HG03521 (cell line): ENCODE measurements at regions not wholly inside any gene's neighbourhood (a gene's known extent, or its start where the extent isn't known, plus 50 kb on each side); places are given as distances from the start of the nearest gene placed in this dataset.
"Not testable (repeated sequence)": the region's sequence is repeated elsewhere in the genome, so short reads cannot be mapped to it uniquely, and the experiment has no call there.

ENCODE experiments used
- ATAC-seq: cut with Tn5 transposase; IDR thresholded peaks from one replicate; pipeline ENCODE4 v1.9.1; 2021; ENCODE audit warnings: mild to moderate bottlenecking, moderate library complexity; ENCODE audit not compliant: unreplicated experiment

DNA sequence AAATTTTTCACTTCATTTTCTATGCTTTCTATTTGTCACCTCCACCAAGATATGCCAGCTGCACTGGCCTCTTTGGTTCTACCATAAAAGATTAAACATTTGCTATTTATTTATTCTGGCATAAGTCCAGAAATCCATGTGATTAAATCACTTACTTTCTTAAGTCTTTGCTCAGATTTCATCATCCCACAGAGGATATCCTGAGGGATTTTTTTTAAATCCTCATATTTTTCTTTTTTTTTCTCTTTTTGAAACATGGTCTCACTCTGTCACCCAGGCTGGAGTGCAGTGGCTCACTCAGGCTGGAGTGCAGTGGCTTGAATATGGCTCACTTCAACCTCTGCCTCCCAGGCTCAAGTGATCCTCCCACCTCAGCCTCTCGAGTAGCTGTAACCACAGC lies 645.4 kb upstream of the ATXN7L3B start:
- ATAC-seq = no peak

- no peak for ATAC-seq
Observed at GRCh38 chr12:73898645-73899044, 639.0 kb upstream of the ATXN7L3B start.

DNA sequence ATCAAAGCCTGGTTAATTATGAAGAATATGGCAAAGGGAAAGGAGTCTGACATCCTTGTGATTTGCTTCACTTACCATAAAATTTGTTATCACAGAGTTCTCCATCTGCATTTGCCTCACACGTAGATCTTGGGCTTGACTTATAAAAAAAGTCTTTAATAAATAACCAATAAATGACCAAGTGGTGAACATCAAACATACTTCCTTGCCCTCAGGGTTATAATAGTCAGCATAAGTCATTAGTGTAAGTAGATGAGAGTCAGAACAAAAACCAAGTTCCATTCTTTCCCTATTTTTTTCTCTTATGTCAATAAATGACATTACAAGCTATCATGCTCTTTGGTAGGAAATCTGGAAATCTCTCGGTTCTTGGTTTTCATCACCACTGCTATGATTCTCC lies 635.4 kb upstream of the ATXN7L3B start:
- no peak for ATAC-seq

GRCh38 chr12:73906757-73907156 lies 630.9 kb upstream of the ATXN7L3B start:
- ATAC-seq = no peak

DNA sequence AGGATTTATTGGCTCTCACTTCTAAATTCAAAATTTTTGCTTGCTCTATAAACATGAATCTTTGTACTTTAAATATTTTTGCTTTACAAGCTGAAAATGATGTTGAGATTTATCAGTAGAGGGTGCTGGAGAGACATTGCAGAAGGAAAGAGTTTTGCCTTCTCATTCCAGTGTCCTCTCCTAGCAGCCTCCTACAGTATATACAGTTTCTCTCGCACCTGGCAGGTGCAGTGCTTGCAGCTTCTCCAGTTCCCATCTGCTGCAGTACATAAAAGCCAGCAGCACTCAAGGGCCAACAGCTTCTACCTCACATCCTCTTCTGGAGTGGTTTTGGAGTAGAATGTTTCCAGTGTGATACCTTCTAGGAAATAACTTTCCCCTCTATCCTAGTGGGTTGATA lies 601.8 kb upstream of the ATXN7L3B start:
- no peak for ATAC-seq

- ATAC-seq = no peak
Observed at GRCh38 chr12:73947326-73948026, 590.2 kb upstream of the ATXN7L3B start.

GRCh38 chr12:73950507-73950906 lies 587.1 kb upstream of the ATXN7L3B start:
- ATAC-seq = no peak

GRCh38 chr12:73951956-73952703 lies 585.5 kb upstream of the ATXN7L3B start:
- no peak for ATAC-seq

DNA sequence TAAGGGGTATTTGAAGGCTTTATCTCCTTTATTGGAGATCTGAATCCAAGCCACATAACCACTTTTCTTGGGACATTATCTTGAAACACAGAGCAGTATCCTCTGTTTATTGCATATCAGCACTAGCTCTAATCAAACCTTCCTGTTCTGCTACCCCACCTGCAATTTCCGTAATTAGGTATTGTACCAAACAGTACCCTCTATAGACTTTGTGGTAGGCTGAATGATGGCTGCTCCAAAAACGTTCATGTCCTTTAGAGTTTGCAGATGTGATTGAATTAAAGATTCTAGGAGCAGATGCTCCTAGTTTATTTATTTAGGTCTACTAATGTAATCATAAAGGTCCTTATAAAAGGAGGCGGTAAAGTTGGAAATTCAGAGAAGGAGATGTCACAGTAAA lies 573.0 kb upstream of the ATXN7L3B start:
- ATAC-seq = no peak

DNA sequence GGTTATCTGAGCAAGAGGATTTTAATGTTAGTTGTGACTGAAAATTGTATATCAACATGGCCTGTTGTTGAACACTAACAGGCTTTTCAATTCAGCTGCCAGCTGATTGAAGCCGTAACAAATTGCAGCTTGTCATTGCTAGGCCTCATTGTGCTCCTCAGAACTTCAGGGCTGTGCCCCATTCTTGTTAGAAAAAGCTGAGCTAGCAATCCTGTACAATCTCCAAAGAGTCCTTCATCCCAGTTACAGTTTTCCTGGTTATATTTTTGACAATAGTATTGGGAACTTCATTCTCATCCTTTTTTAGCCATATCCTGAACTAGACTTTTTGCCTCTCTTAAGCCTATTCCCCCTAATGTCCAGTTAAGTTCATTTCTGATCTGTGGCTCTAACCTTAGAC lies 564.1 kb upstream of the ATXN7L3B start:
- no peak for ATAC-seq

- no peak for ATAC-seq
Observed at GRCh38 chr12:73984552-73984951, 553.1 kb upstream of the ATXN7L3B start.

- ATAC-seq = no peak
Observed at GRCh38 chr12:73991138-73991537, 546.5 kb upstream of the ATXN7L3B start.

GRCh38 chr12:73998894-73999293 lies 538.7 kb upstream of the ATXN7L3B start:
- ATAC-seq = no peak

DNA sequence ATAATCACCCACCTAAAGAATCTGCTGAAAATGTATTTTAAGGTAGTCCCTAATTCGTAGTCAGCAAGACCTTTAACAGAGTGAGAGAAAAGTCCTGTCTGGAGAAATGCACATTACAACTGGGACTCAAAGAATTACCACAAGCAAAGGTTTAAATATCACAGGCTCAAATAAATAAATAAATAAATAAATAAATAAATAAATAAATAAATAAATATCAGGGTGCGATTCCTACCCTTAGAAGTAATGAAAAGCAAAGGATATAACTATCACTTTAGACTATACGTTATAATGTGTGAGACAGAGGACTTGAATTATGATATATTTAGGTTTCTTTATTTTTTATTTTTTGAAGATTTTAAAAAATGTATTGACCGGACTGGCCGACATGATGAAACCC lies 522.5 kb upstream of the ATXN7L3B start:
- no peak for ATAC-seq

- ATAC-seq = not testable (repeated sequence)
Observed at GRCh38 chr12:74016324-74016723, 521.3 kb upstream of the ATXN7L3B start.

DNA sequence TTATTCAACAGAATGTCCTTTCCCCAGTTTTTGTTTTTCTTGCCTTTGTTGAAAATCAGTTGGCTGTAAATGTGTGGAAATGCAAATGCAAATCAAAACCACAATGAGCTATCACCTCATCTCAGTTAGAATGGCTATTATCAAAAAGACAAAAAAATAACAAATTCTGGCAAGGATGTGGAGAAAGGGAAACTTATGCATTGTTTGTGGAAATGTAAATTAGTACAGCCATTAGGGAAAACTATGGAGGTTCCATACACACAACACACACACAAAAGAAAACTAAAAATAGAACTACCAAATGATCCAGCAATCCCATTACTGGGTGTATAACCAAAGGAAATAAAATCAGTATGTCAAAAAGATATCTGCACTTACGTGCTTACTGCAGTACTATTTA lies 518.8 kb upstream of the ATXN7L3B start:
- ATAC-seq = no peak

GRCh38 chr12:74021937-74022336 lies 515.7 kb upstream of the ATXN7L3B start:
- ATAC-seq = peak; percentile 100

DNA sequence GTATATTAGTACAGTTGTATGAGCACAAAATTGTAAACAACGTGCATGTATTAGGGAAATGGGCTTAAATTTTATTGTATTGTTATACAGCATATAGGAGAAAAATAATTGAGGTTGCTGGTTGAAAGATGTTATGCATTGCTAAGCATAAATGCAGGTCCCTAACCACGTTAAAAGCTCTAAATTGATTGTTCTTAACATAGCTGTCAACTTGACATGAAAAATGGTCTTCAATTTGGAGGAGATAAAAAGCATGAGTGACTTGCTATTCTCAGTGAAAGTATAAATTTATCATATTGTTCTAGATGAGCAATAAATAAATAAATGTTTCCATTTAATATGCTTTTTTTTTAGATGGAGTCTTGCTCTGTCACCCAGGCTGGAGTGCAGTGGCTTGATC lies 506.6 kb upstream of the ATXN7L3B start:
- no peak for ATAC-seq

DNA sequence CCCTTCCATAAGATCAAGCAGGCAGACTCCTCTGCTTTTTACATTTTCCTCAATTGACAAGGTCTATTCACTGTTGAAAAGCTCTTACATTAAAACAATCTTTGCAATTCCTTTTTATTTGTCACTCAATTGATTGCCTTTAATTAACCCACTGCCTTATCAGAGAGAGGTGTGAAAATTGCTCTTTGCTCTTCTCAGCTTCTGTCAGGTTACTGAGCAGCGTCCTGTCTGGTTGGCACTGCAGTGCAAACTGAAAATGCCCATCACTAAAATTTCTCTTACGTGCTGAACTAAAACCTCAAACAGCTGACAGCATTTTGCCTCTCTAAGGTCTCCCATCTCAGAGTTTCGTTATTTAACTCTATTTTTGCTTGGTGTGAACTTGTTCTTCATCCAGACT lies 504.1 kb upstream of the ATXN7L3B start:
- no peak for ATAC-seq

DNA sequence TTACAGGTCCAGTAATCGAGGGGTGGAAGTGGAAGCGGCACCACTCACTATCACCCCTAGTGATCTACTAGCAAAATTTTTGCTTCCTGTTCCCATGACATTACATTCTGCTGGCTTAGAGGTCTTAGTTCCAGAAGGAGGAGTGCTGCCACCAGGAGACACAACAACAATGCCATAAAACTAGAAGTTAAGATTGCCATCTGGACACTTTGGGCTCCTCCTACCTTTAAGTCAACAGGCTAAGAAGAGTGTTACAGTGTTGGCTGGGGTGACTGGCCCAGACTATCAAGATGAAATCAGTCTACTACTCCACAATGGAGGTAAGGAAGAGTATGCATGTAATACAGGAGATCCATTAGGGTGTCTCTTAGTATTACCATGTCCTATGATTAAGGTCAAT lies 498.5 kb upstream of the ATXN7L3B start:
- not testable (repeated sequence) for ATAC-seq

- no peak for ATAC-seq
Observed at GRCh38 chr12:74043343-74043742, 494.3 kb upstream of the ATXN7L3B start.

DNA sequence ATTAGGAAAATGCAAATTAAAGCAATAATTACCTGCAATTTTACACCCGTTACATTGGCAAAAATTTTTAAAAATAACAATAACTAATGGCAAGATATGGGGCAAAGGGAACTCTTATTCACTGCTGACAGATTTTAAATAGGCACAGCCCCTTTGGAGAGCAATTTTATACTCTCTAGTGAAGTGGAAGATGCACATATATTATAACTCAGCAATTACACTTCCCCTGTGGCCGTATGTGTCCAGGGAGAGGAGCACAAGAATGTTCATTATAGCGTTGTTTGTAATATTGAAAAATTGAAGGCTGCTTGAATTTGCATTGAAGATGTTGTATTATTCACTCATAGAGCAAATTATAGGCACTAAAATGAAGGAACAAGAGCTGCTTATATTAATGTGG lies 488.3 kb upstream of the ATXN7L3B start:
- no peak for ATAC-seq

DNA sequence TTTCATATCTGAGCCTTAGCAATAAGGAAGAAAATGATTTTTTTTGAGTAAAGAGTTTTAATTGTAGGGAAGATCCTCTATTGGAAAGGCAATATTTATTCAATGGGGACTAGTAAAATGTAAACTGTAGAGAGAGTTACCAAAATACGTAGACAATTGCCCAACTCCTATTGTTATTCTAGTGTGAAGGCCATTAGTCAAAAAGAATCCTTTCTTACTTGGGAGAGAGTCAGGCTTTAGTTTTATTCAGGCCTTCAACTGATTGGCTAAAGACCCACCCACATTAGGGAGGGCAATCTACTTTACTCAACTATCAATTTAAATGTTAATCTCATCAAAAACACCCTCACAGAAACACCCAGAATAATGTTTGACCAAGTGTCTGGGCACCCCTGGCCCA lies 485.8 kb upstream of the ATXN7L3B start:
- ATAC-seq = no peak
